ENCODE measurements at regions not wholly inside any gene's neighbourhood (a gene's known extent, or its start where the extent isn't known, plus 50 kb on each side); places are given as distances from the start of the nearest gene placed in this dataset.

DNA sequence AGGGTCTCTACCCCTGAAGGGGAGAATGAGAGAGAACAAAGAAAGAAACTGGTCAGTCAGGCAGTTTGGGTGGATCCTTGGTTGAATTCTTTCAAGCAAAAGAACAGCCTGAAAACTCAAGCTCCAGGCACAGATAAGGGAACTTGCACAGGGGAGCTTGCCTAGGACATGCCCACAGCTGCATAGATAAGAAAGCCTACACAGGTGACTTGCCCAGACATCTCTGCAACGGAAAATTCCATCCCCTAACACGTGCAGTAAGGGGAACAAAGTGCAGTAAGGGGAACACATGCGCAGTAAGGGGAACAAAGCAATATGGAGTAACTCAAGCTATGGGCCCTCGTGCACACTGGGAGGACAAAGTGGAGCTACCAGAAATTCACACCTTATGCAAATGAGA, 540.1 kb upstream of the MIS18BP1 start:
- TF ChIP-seq SP1 (IDR thresholded peaks at IDR 0.05): no peak
- TF ChIP-seq BHLHE40 (IDR thresholded peaks at IDR 0.05; ENCODE audit: borderline replicate concordance): no peak
- no peak for TF ChIP-seq SUZ12 (IDR thresholded peaks at IDR 0.05)
- no peak for TF ChIP-seq PKNOX1 (IDR thresholded peaks at IDR 0.05)
- no peak for TF ChIP-seq HDGF (IDR thresholded peaks at IDR 0.05; ENCODE audit: borderline replicate concordance)
- no peak for TF ChIP-seq FOXM1 (IDR thresholded peaks at IDR 0.05; ENCODE audit: borderline replicate concordance)
- TF ChIP-seq FOXA1 (IDR thresholded peaks at IDR 0.05): no peak
- TF ChIP-seq ZNF384 (IDR thresholded peaks at IDR 0.05): no peak
- TF ChIP-seq L3MBTL2 (conservative IDR thresholded peaks at IDR 0.05): no peak
- TF ChIP-seq FOXK2 (IDR thresholded peaks at IDR 0.05): no peak
- no peak for TF ChIP-seq LEF1 (IDR thresholded peaks at IDR 0.05; ENCODE audit: borderline replicate concordance)
- TF ChIP-seq ELF4 (IDR thresholded peaks at IDR 0.05): no peak
- no peak for TF ChIP-seq ARNT (IDR thresholded peaks at IDR 0.05)

Measured in HEK293T (cell line).